NCI-H748 (cell line): ENCODE measurements at regions not wholly inside any gene's neighbourhood (a gene's known extent, or its start where the extent isn't known, plus 50 kb on each side); places are given as distances from the start of the nearest gene placed in this dataset.
A peak's percentile ranks its signal among the peaks of the same experiment; 100 is the strongest.

Experiments used
- DNase-seq: peaks from one replicate; lab custom pipeline; 2025; ENCODE audit not compliant: unreplicated experiment; lab: John Stamatoyannopoulos, UW

DNA sequence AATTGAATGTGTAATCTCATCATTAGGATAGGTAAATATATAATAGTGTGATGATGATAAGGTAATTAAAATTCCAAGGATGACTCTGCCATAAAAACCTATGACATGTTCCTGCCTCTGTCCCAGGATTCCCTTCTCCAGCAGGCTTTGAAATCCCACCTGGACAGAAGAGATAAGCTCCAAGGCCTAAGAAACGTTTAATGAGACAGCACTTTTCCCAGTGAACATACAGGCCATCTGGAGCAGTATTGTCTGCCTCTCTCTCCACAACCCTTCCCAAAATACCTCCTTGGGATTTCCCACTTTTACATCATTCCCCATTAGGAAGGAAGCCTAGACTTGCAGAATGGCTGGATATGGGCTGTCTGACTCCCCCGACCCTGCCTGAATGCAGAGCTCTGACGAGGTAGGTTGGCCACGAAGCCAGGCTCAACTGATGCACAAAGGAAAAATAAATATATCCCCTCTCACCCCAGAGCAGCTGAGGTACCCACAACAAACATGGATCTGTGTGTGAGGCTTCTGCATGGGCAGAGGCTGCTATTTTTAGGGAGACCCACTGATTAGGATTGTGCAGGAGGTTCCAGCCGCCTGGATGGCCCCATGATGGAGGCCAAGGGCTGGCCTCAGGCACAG is 71.0 kb downstream of the TMPRSS5 start:
- no peak for DNase-seq

DNA sequence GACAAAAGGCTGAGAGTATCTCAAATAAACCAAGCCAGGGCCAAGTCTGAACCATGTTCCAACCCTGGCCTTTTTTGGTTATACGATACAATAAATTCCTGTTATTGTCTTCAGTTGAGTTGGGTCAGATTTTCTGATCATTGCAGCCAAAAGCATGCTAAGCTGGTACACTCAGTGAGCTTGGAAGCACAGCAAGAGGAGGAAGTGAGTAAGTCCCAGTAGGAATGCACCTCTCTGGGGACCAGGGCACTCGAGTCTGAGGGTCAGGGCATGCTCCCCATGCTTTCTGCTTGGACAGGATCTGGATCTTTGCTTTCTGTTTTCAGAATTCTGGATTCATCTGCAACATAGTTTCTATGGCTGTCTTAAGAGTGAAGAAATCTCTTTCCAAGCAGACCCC is 73.1 kb downstream of the TMPRSS5 start:
- DNase-seq, result no peak

DNA sequence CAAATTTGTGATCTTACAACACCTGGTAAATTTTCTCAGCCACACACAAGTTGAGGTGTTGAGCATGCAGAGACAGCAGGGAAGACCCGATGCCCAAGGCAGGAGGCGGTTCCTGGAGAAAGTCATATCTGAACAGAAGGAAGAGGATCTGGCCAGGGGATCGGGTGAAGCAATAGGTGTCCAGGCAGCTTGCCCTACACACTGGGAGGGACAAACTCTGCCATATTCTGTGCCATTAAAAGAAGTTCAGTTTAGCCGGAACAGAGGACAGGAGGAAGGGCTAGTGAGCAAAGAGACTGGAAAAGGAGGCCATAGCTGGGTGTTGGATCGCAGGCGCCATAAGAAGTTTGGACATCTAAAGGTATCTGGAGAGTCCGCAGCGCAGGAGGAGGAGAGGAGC is 76.5 kb downstream of the TMPRSS5 start:
- peak; percentile 70 for DNase-seq

DNA sequence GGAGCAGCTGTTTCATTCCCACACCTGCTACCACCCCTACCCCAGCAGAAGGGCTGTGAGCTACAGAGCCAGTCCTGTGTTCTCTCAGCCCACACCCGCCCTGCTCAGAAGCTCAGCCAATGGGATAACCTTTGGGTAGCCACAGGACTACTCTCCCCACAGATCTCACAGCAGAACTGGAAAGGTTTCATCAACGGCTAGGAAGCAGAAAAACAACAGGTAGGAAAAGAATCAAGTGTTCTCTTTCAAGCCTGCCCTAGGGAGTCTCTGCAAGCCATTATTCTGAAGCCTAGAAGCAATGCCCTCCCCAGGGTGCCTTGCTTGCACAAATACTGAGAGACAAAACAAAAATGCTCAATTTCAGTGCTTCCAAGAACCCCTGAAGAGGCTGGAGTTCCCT is 77.2 kb downstream of the TMPRSS5 start:
- peak; percentile 90 for DNase-seq

DNA sequence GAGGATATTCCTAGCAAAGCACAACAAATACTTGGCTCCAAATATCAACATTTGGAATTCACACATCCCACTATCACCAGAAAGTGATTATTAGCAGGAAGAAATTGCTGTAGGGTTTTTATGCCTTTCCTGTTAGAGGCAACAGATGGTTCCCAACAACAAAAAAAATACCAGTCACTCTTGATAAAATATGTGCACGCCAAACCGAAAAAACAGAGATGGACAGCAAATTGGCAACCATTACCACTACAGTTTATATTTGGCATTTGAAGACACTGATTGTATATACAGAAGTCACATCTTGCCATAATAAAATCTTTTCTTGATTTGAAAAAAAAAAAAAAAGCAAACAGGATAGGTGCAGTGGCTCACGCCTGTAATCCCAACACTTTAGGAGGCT is 78.2 kb downstream of the TMPRSS5 start:
- no peak for DNase-seq

DNA sequence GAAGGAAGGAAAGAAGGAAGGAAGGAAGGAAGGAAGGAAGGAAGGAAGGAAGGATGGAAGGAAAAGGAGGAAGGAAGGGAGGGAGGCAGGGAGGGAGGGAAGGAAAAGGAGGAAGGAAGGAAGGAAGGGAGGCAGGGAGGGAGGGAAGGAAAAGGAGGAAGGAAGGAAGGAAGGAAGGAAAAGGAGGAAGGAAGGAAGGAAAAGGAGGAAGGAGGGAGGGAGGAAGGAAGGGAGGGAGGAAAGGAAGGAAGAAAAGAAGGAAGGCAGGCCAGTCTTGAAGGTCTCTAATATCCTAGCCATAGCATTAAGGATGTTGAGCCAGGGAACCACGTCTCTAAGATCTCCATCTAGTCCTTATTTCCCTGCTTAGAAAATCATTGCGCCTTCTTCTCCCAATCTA is 78.8 kb downstream of the TMPRSS5 start:
- DNase-seq, result no peak

DNA sequence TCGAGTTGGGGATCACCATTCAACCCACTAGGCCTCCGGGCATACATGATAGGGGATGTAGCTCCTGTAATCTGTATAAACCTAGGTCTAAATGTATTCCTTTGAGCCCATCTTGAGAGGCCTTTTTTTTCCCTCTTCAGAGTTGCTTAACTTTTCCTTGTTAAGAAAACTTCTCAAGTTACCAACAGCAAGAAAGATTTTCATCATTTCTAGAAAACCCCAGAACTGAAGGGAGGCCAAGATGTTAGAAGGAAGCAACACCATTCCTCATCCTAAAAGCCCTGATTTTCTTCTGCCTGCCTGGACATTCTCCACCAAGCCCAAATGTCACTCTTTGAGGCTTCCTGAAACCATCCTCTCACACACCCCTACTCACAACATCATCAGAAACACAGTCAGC is 79.4 kb downstream of the TMPRSS5 start:
- DNase-seq, result no peak

DNA sequence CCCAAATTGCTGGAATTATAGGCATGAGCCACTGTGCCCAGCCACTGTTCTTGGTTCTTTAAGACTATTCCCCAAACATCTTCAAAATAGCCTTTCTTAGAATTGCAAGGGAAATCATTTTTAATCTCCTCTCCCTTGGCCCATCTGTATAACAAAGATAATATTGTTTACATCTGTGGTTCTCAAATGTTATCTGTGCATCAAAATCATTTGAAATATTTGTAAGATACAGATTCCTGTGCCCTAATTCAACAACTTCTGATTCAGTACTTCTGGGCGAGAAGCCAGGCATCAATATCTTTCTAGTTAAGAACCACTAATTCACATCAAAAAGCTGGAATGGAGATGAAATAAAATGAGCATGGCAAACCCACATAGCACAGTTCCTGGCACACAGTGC is 83.0 kb downstream of the TMPRSS5 start:
- DNase-seq, result no peak

DNA sequence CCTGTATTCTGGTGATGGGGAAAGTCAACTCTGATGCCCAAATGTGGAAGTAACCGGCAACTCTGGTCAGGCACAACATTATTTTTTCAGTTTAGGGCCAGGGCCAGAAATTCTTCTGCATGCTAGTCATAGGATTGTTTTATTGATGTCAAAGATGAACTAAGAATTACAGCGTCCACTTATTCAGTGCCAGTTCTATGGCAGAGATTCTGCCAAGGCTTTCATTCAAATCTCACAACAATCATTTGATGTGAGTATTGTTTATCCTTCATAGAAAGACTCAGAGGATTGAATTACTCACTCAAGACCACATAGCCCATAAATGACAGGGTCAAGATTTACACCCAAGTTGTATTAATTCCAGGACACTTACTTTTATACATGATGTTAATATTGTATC is 87.7 kb downstream of the TMPRSS5 start:
- no peak for DNase-seq

DNA sequence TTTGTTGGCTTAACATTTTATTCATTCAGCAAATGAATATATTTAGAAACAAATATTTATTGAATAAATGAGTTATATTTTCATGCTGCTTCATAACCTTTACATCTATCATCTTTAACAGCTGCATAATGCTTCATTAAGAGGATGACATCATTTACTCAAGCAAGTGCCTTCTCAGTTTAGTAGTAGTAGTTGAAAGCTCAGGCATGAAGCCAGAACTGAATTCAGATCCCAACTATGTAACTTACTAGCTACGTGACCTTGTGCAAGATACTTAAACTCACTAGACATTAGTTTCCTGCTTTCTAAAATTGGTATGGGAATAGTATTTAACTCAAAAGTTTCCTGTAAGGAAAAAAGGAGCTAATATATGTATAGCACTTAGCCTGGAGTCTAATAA is 90.3 kb downstream of the TMPRSS5 start:
- DNase-seq, result no peak

DNA sequence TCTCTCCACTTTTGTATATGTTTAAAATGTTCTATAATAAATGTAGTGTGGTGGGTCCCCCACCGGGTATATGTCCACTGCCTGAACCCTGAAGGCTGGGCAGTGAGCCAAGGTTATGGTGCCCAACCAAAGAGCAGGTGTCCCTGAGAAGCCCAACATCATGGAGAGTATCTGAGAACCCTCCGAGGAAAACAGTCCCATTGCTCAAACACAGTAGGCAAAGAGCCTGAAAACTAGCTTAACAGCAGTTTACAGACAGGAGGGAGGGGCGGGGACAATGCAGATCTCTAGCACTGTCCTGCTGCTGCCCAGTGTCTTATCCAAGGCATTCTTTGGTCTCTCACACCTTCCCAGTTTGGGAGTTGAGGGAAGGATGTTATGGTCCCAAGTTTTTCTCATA is 91.0 kb downstream of the TMPRSS5 start:
- peak; percentile 93 for DNase-seq

DNA sequence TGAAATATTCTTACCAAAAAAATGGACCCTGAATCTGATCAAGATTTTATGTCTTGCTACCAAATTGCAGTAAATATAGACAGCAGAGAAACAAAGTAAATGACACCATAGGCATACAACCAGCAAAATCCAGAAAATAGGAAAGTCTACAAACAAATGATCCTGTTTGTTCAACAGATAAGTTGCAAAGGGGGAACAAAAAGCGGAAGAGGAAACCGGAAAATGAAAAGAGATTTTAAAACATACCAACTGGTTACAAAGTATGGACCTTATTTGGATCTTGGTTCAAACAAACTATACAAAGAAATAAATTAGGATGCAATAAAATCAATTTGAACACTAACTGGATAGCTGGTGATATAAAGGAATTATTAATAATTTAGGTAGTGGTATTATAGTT is 92.0 kb downstream of the TMPRSS5 start:
- DNase-seq, result no peak

DNA sequence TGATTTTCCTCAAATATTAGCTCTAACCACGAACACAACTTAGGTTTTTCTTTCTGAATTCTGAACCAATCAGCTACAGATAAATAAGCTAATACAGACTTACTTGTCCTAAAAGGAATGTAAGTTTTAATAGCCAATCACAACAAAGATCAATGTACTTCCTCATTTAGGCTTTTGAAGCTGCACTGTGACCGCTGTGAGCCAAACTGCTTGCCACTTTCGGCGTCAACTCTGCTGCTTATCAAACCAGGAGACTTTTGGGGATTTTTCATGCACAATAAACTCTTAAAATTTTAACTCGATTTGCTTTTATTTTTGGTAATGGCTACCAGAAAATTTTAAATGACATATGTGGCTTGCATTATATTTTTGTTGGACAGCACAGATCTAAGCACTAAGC is 92.5 kb downstream of the TMPRSS5 start:
- no peak for DNase-seq

DNA sequence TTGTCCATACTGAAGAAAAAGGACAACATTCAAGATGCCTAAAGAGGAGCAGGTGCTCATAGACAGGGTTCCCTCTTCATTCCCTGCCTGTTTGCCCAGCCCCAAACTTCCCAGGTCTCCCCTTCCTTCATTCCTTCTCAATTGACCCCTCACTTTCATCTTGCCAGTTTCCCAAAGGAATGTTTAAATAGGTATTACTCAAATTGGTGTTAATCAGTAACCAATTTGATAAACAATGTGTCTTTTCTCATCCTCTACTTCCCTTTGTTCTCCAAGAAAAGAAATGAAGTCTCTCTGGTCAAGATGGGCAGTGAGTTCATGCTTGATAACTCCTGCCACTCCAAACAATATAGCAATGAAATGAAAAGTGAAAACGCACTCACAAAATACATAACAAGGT is 101.9 kb downstream of the TMPRSS5 start:
- no peak for DNase-seq

DNA sequence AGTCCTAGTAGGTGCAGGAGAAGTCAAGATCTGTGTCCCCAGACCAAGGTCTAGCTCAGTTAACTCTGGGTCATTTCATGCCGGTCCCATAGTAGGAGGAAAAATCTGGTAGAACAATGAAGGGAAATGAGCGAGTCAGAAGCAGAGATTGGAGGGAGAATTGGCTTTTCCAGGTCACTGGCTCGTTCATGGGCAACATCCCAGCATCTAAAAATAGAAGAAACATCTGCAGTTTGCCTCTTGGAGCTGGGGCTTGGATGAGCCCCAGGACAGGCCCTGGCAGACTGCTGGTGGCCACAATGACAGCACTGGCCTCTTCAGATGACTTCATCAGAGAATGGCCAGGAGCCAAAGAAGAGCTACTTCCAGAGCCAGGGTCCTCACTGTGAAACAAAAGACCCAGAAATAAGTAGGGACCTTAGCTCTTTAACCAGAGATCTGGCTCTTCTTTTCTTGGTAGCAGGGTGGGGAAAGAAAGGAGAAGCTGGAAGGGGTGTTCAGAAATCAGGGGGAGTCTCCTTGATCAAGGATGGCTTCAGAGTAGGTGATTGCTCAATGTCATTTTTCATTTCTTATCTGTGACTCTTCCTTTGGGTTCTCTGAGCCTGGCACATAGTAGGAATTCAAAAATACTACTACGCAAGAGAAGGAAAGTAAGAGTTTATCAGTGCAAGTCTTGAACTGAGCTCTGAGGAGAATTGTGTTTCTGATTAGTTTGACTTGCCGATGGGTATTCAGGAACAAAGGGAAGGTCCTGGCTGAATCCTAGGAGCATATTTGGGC is 102.6 kb downstream of the TMPRSS5 start:
- DNase-seq, result no peak

DNA sequence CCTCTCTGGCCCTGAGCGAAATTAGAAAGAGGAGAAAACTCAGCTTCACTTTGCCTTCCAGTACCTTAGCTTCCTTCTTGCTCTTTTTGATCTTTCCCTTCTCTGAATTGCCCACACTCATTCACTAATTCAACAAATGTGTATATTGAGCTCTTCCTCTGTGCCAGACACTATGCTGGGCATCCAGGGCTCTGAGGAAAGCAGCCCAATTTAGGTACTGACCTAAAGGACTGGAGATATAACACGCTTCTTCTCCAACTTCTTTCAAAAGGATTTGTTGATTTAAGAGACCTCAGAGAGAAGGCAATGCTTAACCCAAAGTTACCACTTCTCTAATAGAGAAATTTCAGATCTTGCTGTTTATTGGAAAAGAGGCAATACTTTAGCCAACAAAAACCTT is 103.6 kb downstream of the TMPRSS5 start:
- DNase-seq, result no peak

DNA sequence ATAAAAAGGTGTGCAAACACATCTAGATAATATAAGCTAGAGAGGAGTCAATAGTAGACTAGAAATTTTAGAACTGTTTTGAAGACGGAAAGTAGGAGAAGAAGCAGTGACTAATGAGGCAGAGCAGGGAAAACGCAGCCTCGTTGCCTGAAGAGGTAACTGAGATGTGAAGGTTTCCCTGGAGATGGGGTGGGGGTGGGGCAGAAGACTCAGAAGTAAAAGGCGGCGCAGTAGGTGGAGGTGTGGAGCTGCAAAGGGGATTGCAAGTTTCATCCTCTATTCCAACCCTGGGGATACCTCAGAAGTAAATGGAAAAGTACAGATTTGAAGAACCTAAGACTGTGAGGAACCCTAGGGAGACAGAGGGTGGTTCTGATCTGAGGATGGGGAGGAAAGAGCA is 109.5 kb downstream of the TMPRSS5 start:
- no peak for DNase-seq

DNA sequence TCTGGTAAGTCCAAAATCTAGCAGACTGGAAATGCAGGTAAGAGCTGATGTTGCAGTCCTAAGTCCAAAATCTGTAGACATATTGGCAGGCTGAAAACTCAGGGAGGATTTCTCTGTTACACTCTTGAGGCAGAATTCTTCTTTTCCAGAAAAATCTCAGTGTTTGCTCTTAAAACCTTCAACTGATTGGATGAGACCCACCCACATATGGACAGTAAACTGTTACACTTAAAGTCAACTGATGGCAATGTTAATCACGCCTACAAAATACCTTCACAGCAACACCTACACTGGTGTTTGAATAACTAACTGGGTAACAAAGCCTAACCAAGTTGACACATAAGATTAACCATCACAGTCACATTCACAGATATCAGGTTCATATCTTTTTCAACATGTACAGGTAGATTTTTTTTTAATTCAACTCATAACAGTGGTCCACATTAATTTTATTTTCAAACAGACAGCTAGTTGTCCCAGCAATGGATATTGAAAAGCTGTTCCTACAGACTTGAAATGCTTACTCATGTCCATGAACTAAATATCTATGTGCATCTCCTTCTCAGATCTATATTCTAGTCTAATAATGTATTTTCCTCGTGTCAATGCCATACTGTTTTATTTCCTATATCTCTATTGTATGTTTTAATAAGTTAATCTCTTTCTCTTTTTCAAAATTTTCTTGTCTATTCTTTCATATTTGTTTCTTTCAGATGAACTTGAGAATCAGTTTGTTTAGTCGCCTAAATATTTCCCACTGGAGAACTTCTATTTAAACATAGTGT is 110.1 kb downstream of the TMPRSS5 start:
- no peak for DNase-seq

DNA sequence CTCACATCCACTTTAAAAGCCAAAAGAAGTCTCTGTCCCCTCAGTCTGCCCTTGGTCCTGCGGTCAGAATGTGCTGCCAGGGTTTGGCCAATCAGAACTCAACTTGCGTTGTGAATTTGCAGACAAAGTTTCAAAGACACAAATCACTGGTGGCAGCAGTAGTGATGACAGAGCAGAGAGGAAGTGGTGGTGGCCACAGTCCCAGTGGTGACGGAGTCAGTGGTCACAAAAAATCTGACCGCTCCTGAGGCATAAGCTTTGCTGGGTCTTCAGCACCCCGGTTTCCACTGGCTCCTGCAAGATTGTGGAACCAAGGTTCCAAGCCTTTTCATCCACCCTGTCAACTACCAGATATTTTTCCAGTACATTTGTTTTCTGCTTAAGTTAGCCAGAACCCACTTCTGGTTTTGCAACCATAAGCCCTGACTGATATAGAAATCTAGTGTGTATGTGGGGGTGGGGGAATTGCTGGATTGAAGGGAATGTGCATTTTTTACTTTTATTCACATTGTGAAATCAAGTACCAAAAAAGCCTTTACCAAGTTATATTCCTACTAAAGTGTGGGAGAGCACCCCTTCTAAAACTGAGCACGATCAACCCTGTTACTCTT is 112.3 kb downstream of the TMPRSS5 start:
- no peak for DNase-seq

DNA sequence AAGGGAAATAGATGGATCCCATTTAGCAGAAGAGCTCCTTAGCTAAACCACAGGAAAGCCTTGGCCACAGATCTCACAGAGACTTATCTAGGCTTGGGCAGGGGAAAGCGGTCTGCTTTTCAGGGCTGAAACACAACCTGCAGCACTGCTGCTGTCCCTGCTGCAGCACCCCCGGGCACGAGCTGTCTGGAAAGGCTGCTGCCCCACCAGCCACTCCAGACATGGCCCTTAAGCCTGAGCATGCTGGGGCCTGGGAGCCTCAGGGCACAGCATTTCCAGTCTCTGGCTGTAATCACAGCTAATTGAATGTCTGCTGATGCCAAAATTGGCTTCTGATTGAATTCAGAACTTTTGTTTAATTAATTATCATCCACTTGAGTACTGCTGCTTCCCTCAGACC is 115.0 kb downstream of the TMPRSS5 start:
- DNase-seq, result peak; percentile 69

DNA sequence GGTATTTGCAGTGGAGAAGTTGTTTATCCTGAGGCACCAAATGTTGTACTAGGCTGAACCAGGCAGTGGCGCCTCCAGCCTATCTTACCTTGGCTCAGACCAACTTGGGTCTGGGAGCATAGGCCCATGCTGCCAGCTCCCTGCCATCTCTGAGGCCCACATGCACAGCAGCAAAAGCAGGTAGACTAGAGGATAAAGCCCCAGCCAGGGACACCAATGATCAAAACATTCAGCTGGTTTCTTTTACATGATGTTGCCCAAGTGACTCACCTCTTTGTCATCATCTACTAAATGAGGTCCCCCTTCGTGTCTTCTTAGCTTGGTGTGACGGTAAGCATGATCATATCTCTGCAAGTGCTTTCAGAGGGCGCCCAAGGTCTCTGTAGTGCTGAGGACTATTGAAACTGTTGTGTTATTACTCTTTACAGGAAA is 112.1 kb upstream of the DRD2 start:
- DNase-seq, result no peak

DNA sequence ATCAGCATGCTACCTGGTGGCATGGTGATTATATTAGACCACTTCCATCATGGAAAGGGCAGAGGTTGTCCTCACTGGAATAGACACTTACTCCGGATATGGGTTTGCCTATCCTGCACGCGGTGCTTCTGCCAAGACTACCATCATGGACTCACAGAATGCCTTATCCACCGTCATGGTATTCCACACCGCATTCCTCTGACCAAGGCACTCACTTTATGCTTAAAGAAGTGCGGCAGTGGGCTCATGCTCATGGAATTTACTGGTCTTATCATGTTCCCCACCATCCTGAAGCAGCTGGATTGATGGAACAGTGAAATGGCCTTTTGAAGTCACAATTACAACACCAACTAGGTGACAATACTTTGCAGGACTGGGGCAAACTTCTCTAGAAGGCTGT is 109.2 kb upstream of the DRD2 start:
- DNase-seq, result no peak
